ENCODE measurements at regions not wholly inside any gene's neighbourhood (a gene's known extent, or its start where the extent isn't known, plus 50 kb on each side); places are given as distances from the start of the nearest gene placed in this dataset.

- no peak for TF ChIP-seq CTCF (IDR thresholded peaks at IDR 0.05; ENCODE audit: low read depth, low read length, poor library complexity, severe bottlenecking)
- no peak for TF ChIP-seq EZH2phosphoT487 (IDR thresholded peaks at IDR 0.05; ENCODE audit: borderline replicate concordance, low read length)
These were observed 123.7 kb upstream of the HSD17B12 start for GRCh38 chr11:43556612-43557375.

Data from DOHH2 (cell line).